MCF 10A (cell line): ENCODE measurements at regions not wholly inside any gene's neighbourhood (a gene's known extent, or its start where the extent isn't known, plus 50 kb on each side); places are given as distances from the start of the nearest gene placed in this dataset.

Experiments
- BruUV-seq: library from RNA; stranded (reverse); fragments of 400-500 nt; replicated peaks from 2 replicates; lab custom pipeline; 2021; lab: Mats Ljungman, UMichigan
- CTCF ChIA-PET: fragments of 300-600 bp; sonication (Branson Sonifier 250); formaldehyde crosslinking; extraction: SDS; loops from one replicate; lab custom pipeline; 2021; ENCODE audit warnings: antibody characterized with exemption, inconsistent platforms; lab: Yijun Ruan, JAX
- POLR2A ChIA-PET: fragments of 300-600, 350-650 bp; sonication (Branson Sonifier 250); formaldehyde crosslinking; extraction: SDS; loops from one replicate; lab custom pipeline; 2020; ENCODE audit warnings: antibody characterized with exemption, inconsistent platforms; lab: Yijun Ruan, JAX
- DNase-seq: peaks from one replicate; pipeline ENCODE4 v3.0.0-alpha.2; 2018; ENCODE audit not compliant: unreplicated experiment
- H3K27ac Mint-ChIP-seq: one replicate; pipeline ENCODE4 v1.8.0; 2022; ENCODE audit warnings: mild to moderate bottlenecking, low read depth, mixed read lengths; ENCODE audit not compliant: unreplicated experiment
- H3K27me3 Mint-ChIP-seq: one replicate; pipeline ENCODE4 v1.8.0; 2022; ENCODE audit warnings: mixed read lengths; ENCODE audit not compliant: insufficient read depth, unreplicated experiment
- H3K36me3 Mint-ChIP-seq: one replicate; pipeline ENCODE4 v1.8.0; 2022; ENCODE audit warnings: mild to moderate bottlenecking, moderate library complexity, mixed read lengths; ENCODE audit not compliant: insufficient read depth, unreplicated experiment
- H3K4me1 Mint-ChIP-seq: one replicate; pipeline ENCODE4 v1.8.0; 2022; ENCODE audit warnings: mixed read lengths; ENCODE audit not compliant: insufficient read depth, unreplicated experiment
- H3K4me3 Mint-ChIP-seq: one replicate; pipeline ENCODE4 v1.8.0; 2022; ENCODE audit warnings: mild to moderate bottlenecking, moderate library complexity, mixed read lengths; ENCODE audit not compliant: unreplicated experiment
- H3K9me3 Mint-ChIP-seq: one replicate; pipeline ENCODE4 v1.8.0; 2022; ENCODE audit warnings: mixed read lengths; ENCODE audit not compliant: unreplicated experiment
- CTCF ChIP-seq: fragments of 200-600 bp; IDR thresholded peaks from one replicate; pipeline ENCODE4 v1.8.0; 2022; ENCODE audit warnings: antibody characterized with exemption, mild to moderate bottlenecking; ENCODE audit not compliant: unreplicated experiment
- intact Hi-C: fragments of 100-400 bp; cut with micrococcal nuclease; formaldehyde crosslinking; loops from 2 replicates; pipeline ENCODE4 v1.14.1; 2022

GRCh38 chr1:201769966-201770365, 59.0 kb upstream of the IPO9 start:
- CTCF ChIA-PET, result interaction anchor here (0.6 to 43.4 kb wide), 10 partner anchors 15 to 266 kb away, joined by 3 to 1744 read pairs (median 4); no protein-coding TSS in a partner anchor
- Mint-ChIP-seq H3K4me3 (no peak overlapping the region), H3K36me3 (peaks cover 8% of the 10 kb centered on the region), H3K4me1 (peaks cover 44% of the 10 kb centered on the region), H3K9me3 (no peaks in the 10 kb centered on the region), H3K27ac (peak overlapping the region; percentile 12), H3K27me3 (no peaks in the 10 kb centered on the region)
- BruUV-seq, result no TSS peak
- peak; percentile 68 for DNase-seq
- POLR2A ChIA-PET, result interaction anchor here (0.6 to 1.6 kb wide), 7 partner anchors 8 to 55 kb away, joined by 3 to 5 read pairs (median 3); no protein-coding TSS in a partner anchor
- intact Hi-C loops, result no loop called here
- no peak for TF ChIP-seq CTCF

GRCh38 chr1:201771466-201771865, 57.5 kb upstream of the IPO9 start:
- no peak overlapping the region for H3K4me3 Mint-ChIP-seq
- CTCF ChIA-PET, result interaction anchor here (43.4 kb wide), 1 partner anchor 57 kb away, joined by 1744 read pairs; no protein-coding TSS in a partner anchor

GRCh38 chr1:201772178-201772577, 56.8 kb upstream of the IPO9 start:
- intact Hi-C loops, result no loop called here
- POLR2A ChIA-PET, result interaction anchor here (0.6 kb wide), 2 partner anchors 37 to 71 kb away, joined by 3 read pairs; no protein-coding TSS in a partner anchor
- no peak overlapping the region for H3K4me3 Mint-ChIP-seq
- CTCF ChIA-PET, result interaction anchor here (2.0 to 43.4 kb wide), 2 partner anchors 12 to 57 kb away, joined by 5 to 1744 read pairs; no protein-coding TSS in a partner anchor
- H3K9me3 Mint-ChIP-seq, result no peaks in the 10 kb centered on the region
- peaks cover 40% of the 10 kb centered on the region for H3K4me1 Mint-ChIP-seq
- H3K27me3 Mint-ChIP-seq, result no peaks in the 10 kb centered on the region
- no peak for DNase-seq
- no peak overlapping the region for H3K27ac Mint-ChIP-seq
- BruUV-seq, result no TSS peak
- peaks cover 7% of the 10 kb centered on the region for H3K36me3 Mint-ChIP-seq
- TF ChIP-seq CTCF, result no peak

More at GRCh38 chr1:201771466-201771865, 57.5 kb upstream of the IPO9 start:
- no peak overlapping the region for H3K27ac Mint-ChIP-seq
- intact Hi-C loops, result no loop called here
- H3K36me3 Mint-ChIP-seq, result peaks cover 7% of the 10 kb centered on the region
- H3K4me1 Mint-ChIP-seq, result peaks cover 36% of the 10 kb centered on the region
- POLR2A ChIA-PET, result no interaction called here
- BruUV-seq, result no TSS peak
- DNase-seq, result peak; percentile 89
- H3K27me3 Mint-ChIP-seq, result no peaks in the 10 kb centered on the region
- H3K9me3 Mint-ChIP-seq, result no peaks in the 10 kb centered on the region
- no peak for TF ChIP-seq CTCF

GRCh38 chr1:201773764-201774163, 55.2 kb upstream of the IPO9 start:
- DNase-seq, result no peak
- CTCF ChIA-PET, result interaction anchor here (0.6 to 43.4 kb wide), 9 partner anchors 13 to 290 kb away, joined by 3 to 1744 read pairs (median 3); no protein-coding TSS in a partner anchor

More at GRCh38 chr1:201773764-201774163, 55.2 kb upstream of the IPO9 start:
- intact Hi-C loops, result no loop called here
- POLR2A ChIA-PET, result interaction anchor here (0.8 to 2.1 kb wide), 5 partner anchors 8 to 59 kb away, joined by 3 to 6 read pairs (median 3); no protein-coding TSS in a partner anchor
- Mint-ChIP-seq H3K36me3 (peaks cover 7% of the 10 kb centered on the region), H3K4me1 (peaks cover 52% of the 10 kb centered on the region), H3K27me3 (no peaks in the 10 kb centered on the region), H3K9me3 (no peaks in the 10 kb centered on the region), H3K27ac (no peak overlapping the region), H3K4me3 (no peak overlapping the region)
- TF ChIP-seq CTCF, result no peak
- no TSS peak for BruUV-seq
